ENCODE measurements at regions not wholly inside any gene's neighbourhood (a gene's known extent, or its start where the extent isn't known, plus 50 kb on each side); places are given as distances from the start of the nearest gene placed in this dataset.
A peak's percentile ranks its signal among the peaks of the same experiment; 100 is the strongest.
"Not testable (repeated sequence)": the region's sequence is repeated elsewhere in the genome, so short reads cannot be mapped to it uniquely, and the experiment has no call there.

DNA sequence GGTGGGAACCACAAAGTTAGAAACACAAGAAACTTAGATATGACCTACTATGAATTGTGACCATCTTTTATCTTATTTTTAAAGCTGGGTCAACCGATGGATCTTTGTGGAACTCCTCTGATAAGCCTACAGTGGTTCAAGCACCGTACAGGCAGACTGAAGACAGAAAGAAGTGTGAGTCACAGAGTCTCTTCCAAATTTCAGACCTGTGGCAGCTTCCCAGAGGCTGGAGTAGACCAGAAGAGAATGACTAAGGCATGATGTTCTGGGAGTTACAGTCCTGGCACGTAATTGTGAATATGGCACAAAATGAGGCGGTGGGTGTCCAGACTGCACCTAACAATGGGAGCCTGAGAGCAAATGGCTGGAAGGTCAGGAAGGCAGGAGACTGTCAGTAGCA is 70.0 kb downstream of the LMO4 start:
- DNase-seq (ENCODE audit: extremely low read depth in 1 of 11, low read depth in 9 of 11, low spot score in 4 of 11) = no peak

GRCh38 chr1:87399264-87399663 is 70.6 kb downstream of the LMO4 start:
- no peak for DNase-seq (ENCODE audit: extremely low read depth in 1 of 11, low read depth in 9 of 11, low spot score in 4 of 11)

DNA sequence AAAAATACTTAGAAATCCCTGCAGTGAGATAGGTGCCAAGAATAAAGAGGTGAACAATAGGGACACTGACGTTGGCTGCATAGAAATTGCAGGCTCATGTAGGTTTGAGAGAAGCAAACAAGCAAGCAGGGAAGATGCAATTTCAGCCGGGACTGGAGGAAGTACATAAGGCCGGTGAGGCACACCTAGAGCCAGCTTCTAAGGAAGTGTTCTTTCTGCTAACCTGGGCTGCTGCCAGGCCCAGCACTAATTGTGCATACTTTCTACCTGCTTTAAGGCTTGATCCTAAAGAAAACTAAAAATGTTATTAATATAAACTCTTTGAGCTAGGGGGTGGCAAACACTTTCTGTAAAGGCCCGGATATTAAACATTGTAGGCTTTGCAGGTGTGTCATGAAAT is 71.0 kb downstream of the LMO4 start:
- DNase-seq (ENCODE audit: extremely low read depth in 1 of 11, low read depth in 9 of 11, low spot score in 4 of 11) = no peak

GRCh38 chr1:87400813-87401212 is 72.1 kb downstream of the LMO4 start:
- no peak for DNase-seq (ENCODE audit: extremely low read depth in 1 of 11, low read depth in 9 of 11, low spot score in 4 of 11)

GRCh38 chr1:87402241-87403002 is 73.7 kb downstream of the LMO4 start:
- peak in 1 of 11 donors; percentile 27 for DNase-seq (ENCODE audit: extremely low read depth in 1 of 11, low read depth in 9 of 11, low spot score in 4 of 11)

DNA sequence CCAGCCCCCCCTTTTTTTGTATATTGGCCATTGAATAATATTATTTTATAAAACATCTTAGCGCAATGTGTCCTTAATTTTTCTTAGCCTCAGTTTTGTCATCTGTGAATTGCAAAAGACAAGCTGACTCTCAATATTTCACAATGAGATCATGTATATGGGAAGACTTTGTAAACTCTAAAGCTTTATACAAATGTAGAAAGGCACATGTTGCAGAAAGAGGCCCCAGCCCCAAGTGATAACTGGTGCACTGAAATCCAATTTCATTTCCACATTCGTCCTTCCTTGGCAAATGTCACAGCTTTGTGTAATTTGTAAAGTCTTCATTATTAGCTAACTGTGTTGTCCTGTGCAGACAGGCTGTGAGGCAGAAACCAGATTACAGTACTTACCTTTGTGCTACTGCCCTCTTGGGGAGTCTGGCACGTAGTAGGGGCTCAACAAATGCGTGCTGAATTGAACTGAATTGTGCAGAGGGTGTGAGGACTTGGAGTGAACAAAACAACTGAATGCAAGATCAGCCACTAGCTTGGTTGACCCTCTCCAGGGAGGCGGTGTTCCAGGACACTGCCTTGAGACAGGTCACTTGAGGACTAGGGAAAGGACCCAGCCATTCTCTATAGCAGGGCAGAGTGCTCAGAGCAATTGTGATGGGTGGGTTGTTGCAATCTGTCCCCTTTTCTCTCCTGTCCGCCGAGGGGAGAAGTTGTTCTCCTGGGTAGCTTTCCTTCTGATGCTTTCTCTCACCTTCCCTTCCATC is 74.6 kb downstream of the LMO4 start:
- DNase-seq (ENCODE audit: extremely low read depth in 1 of 11, low read depth in 9 of 11, low spot score in 4 of 11) = no peak

- DNase-seq (ENCODE audit: extremely low read depth in 1 of 11, low read depth in 9 of 11, low spot score in 4 of 11) = no peak
These were observed 75.6 kb downstream of the LMO4 start for GRCh38 chr1:87404296-87404695.

GRCh38 chr1:87408665-87409248 is 80.1 kb downstream of the LMO4 start:
- DNase-seq (ENCODE audit: extremely low read depth in 1 of 11, low read depth in 9 of 11, low spot score in 4 of 11) = no peak

DNA sequence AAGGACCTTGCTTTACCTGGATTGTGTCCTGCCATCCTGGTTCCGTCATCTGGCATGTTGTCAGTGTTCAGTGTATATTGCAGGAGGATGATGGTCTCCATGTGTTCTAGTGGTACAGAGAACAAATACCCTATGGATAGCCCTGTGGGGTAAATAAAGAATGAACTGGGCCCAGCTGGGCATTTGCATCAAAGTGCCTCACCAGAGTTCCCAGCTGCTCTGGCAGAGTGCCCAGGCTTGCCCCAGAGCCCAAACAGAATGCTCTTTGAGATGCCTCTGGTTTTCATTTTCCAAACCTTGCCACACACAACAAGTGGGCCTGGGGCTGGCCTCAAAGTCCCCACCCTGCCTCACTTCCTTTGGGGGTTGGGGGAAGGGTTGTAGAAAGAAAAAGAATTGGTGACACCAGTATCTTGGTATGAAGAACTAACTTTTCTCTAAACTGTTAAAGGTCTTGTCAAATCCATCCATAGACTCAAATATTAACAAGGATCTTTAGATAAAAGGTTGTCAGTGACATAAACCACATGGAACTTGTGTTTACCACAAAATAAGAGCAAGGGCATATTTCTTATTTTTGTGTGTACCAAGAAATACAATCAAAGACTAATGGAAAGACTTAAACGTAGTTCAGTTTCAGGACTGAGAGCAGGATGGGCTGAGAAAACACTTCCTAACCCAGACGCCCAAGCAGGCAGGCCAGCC is 82.2 kb downstream of the LMO4 start:
- DNase-seq (ENCODE audit: extremely low read depth in 1 of 11, low read depth in 9 of 11, low spot score in 4 of 11) = no peak

- DNase-seq (ENCODE audit: extremely low read depth in 1 of 11, low read depth in 9 of 11, low spot score in 4 of 11) = not testable (repeated sequence)
These were observed 85.2 kb downstream of the LMO4 start for GRCh38 chr1:87413846-87414245.

GRCh38 chr1:87418048-87418447 is 89.4 kb downstream of the LMO4 start:
- no peak for DNase-seq (ENCODE audit: extremely low read depth in 1 of 11, low read depth in 9 of 11, low spot score in 4 of 11)

GRCh38 chr1:87421809-87422208 is 93.1 kb downstream of the LMO4 start:
- no peak for DNase-seq (ENCODE audit: extremely low read depth in 1 of 11, low read depth in 9 of 11, low spot score in 4 of 11)

DNA sequence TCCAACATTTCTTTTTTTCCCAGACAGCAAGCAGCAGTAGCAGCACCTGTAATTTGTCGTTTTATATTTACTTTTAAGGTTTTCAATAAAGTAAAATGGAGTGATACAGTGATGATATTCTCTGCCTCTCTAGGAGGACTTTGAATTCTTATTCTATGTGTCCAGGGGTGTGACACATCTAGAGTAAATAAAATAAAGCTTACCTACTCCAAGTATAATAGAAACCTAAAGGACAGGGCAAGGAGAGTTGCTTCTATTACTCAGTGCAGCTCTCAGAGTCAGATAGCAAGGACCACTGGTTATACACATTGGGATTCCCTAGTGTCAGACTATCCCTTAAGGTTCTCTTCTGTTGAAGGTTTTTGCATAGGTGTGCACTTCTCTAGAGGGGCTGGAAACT is 95.9 kb downstream of the LMO4 start:
- DNase-seq (ENCODE audit: extremely low read depth in 1 of 11, low read depth in 9 of 11, low spot score in 4 of 11) = no peak

- DNase-seq (ENCODE audit: extremely low read depth in 1 of 11, low read depth in 9 of 11, low spot score in 4 of 11) = no peak
These were observed 98.0 kb downstream of the LMO4 start for GRCh38 chr1:87426463-87427249.

DNA sequence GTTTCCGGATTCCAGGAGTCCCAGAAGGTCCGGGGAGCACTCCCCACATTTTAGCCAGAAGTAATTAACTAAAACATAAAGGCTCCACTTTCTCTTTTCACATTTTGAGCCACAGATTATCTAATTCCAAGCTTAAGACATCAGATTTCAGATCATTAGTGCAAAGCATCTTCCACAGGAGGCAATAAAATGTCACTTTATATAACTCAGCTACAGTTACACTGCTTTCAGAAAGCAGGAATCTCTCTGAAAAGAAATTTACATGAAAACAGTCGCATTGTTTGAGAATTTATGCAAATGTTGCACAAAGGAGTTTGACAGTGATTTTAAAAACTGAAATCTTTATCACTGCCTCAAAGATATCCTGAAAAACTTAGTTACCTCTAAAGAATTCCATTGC is 99.7 kb downstream of the LMO4 start:
- no peak for DNase-seq (ENCODE audit: extremely low read depth in 1 of 11, low read depth in 9 of 11, low spot score in 4 of 11)

DNA sequence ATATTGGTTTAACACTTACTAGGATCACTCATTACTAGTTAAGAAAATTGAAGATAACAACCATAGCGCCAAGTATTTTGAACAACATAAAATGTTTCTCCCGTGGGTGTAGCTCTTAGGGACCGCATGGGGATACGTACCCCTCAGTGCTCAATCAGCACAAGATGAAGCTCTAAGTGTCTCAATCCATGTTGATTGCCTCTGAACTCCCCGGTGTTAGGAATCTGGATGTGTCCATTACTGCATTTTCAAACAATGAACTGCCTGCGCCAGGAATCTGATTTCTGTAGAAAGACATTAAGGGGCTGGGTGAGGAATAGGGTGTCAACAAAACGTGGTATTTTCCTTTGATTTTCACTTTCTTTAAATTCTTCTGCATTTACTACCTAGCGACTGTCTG is 100.2 kb downstream of the LMO4 start:
- no peak for DNase-seq (ENCODE audit: extremely low read depth in 1 of 11, low read depth in 9 of 11, low spot score in 4 of 11)

- DNase-seq (ENCODE audit: extremely low read depth in 1 of 11, low read depth in 9 of 11, low spot score in 4 of 11) = no peak
These were observed 104.0 kb downstream of the LMO4 start for GRCh38 chr1:87432685-87433084.

GRCh38 chr1:87433101-87433500 is 104.4 kb downstream of the LMO4 start:
- not testable (repeated sequence) for DNase-seq (ENCODE audit: extremely low read depth in 1 of 11, low read depth in 9 of 11, low spot score in 4 of 11)

GRCh38 chr1:87435484-87435883 is 106.8 kb downstream of the LMO4 start:
- DNase-seq (ENCODE audit: extremely low read depth in 1 of 11, low read depth in 9 of 11, low spot score in 4 of 11) = no peak

Measured in renal cortex interstitium (tissue), 11 donors.